Common myeloid progenitor, CD34-positive (primary cell): ENCODE measurements at regions not wholly inside any gene's neighbourhood (a gene's known extent, or its start where the extent isn't known, plus 50 kb on each side); places are given as distances from the start of the nearest gene placed in this dataset.
"Not testable (repeated sequence)": the region's sequence is repeated elsewhere in the genome, so short reads cannot be mapped to it uniquely, and the experiment has no call there.

Experiments
- CTCF ChIA-PET: fragments of 350-600 bp; sonication (Branson Sonifier 250); formaldehyde crosslinking; loops from one replicate; lab custom pipeline; 2021; ENCODE audit warnings: antibody characterized with exemption; lab: Charles Lee
- POLR2A ChIA-PET: fragments of 350-600 bp; sonication (Branson Sonifier 250); formaldehyde crosslinking; loops from one replicate; lab custom pipeline; 2021; ENCODE audit warnings: antibody characterized with exemption; lab: Charles Lee
- DNase-seq, 3 donors: peaks; one replicate each; pipeline versions ENCODE4 v3.0.0 to v3.0.0-alpha.2; 2013
- H3K27ac ChIP-seq, 2 experiments: 1 replicate in 1 of 2; 2 replicates in 1 of 2; pipeline ENCODE4 v1.7.0; 2013; ENCODE audit warnings: inconsistent platforms in 2 of 2, low read length in 2 of 2, mild to moderate bottlenecking in 2 of 2, low read depth in 1 of 2, moderate library complexity in 1 of 2; ENCODE audit not compliant: severe bottlenecking in 2 of 2, insufficient read depth in 1 of 2, poor library complexity in 1 of 2
- H3K27me3 ChIP-seq, 5 experiments: replicated peaks in 2 of 5; 1 replicate in 3 of 5; 2 replicates in 2 of 5; pipeline versions ENCODE4 v1.6.1 to v1.7.0; 2013; ENCODE audit warnings: low read length in 4 of 5, mild to moderate bottlenecking in 2 of 5, moderate library complexity in 2 of 5, inconsistent platforms in 1 of 5; ENCODE audit not compliant: insufficient read depth in 5 of 5, control insufficient read depth in 4 of 5
- H3K36me3 ChIP-seq, 4 experiments: 1 replicate in 2 of 4; 2 replicates in 2 of 4; pipeline versions ENCODE4 v1.6.1 to v1.7.0; 2013; ENCODE audit warnings: low read length in 3 of 4, control low read depth in 1 of 4, mild to moderate bottlenecking in 1 of 4; ENCODE audit not compliant: control insufficient read depth in 4 of 4, insufficient read depth in 4 of 4
- H3K4me1 ChIP-seq, 4 experiments: 1 replicate in 3 of 4; 2 replicates in 1 of 4; pipeline versions ENCODE4 v1.6.1 to v1.7.1; 2013; ENCODE audit warnings: low read length in 3 of 4, mild to moderate bottlenecking in 3 of 4, control low read depth in 1 of 4, inconsistent platforms in 1 of 4, moderate library complexity in 1 of 4; ENCODE audit not compliant: control insufficient read depth in 4 of 4, insufficient read depth in 4 of 4; ENCODE audit errors: control extremely low read depth in 1 of 4
- H3K4me3 ChIP-seq, 7 experiments: 1 replicate in 4 of 7; 2 replicates in 3 of 7; pipeline versions ENCODE4 v1.5.1 to v1.7.0; 2013; ENCODE audit warnings: mild to moderate bottlenecking in 7 of 7, low read length in 6 of 7, moderate library complexity in 6 of 7, inconsistent platforms in 2 of 7, low read depth in 2 of 7, control low read depth in 1 of 7; ENCODE audit not compliant: insufficient read depth in 4 of 7, control insufficient read depth in 1 of 7; ENCODE audit errors: extremely low read depth in 1 of 7
- H3K9me3 ChIP-seq, 5 experiments: 1 replicate in 4 of 5; 2 replicates in 1 of 5; pipeline versions ENCODE4 v1.6.1 to v1.7.1; 2013; ENCODE audit warnings: low read length in 4 of 5, mild to moderate bottlenecking in 2 of 5, inconsistent platforms in 1 of 5, low read depth in 1 of 5, moderate library complexity in 1 of 5; ENCODE audit not compliant: control insufficient read depth in 4 of 5, insufficient read depth in 2 of 5; ENCODE audit errors: control extremely low read depth in 1 of 5
- WGBS: methylation state at CpG from one replicate; pipeline ENCODE4 v1.1.5; 2013; ENCODE audit not compliant: insufficient coverage; 5-methylcytosine and 5-hydroxymethylcytosine counted together

- Histone ChIP-seq H3K4me3 (no peak overlapping the region), H3K27me3 (no peaks in the 10 kb centered on the region), H3K4me1 (no peaks in the 10 kb centered on the region), H3K36me3 (no peaks in the 10 kb centered on the region), H3K27ac (no peak overlapping the region), H3K9me3 (no peaks in the 10 kb centered on the region)
- CTCF ChIA-PET = no interaction called here
- POLR2A ChIA-PET = no interaction called here
- DNase-seq = no peak
- WGBS = 93% methylated on average over 3 of the region's 3 CpGs
These were observed 243.5 kb upstream of the CCL2 start for GRCh38 chr17:34011599-34011998.

- ChIA-PET CTCF (no interaction called here), POLR2A (no interaction called here)
- Histone ChIP-seq H3K4me1 (no peaks in the 10 kb centered on the region), H3K27me3 (no peaks in the 10 kb centered on the region), H3K4me3 (no peak overlapping the region), H3K36me3 (no peaks in the 10 kb centered on the region), H3K27ac (no peak overlapping the region), H3K9me3 (no peaks in the 10 kb centered on the region)
- DNase-seq = no peak
- 100% methylated on average over 4 of the region's 5 CpGs for WGBS
These were observed 242.2 kb upstream of the CCL2 start for GRCh38 chr17:34012709-34013375.

- H3K9me3 ChIP-seq = no peaks in the 10 kb centered on the region
- H3K4me1 ChIP-seq = no peaks in the 10 kb centered on the region
- H3K4me3 ChIP-seq = no peak overlapping the region
- H3K27me3 ChIP-seq = no peaks in the 10 kb centered on the region
- ChIA-PET POLR2A (no interaction called here), CTCF (interaction anchor here (1.1 kb wide), 1 partner anchor 131 kb away, joined by 3 read pairs; no protein-coding TSS in a partner anchor)
- H3K36me3 ChIP-seq = no peaks in the 10 kb centered on the region
- no peak for DNase-seq
- H3K27ac ChIP-seq = no peak overlapping the region
- 43% methylated on average over 1 of the region's 2 CpGs for whole genome bisulfite sequencing
These were observed 239.8 kb upstream of the CCL2 start for GRCh38 chr17:34015253-34015652.

GRCh38 chr17:34024386-34024785 is 230.7 kb upstream of the CCL2 start:
- ChIA-PET POLR2A (no interaction called here), CTCF (interaction anchor here (1.0 kb wide), 1 partner anchor 95 kb away, joined by 3 read pairs; no protein-coding TSS in a partner anchor)
- no peak for DNase-seq
- no peaks in the 10 kb centered on the region for H3K4me1 ChIP-seq
- peaks cover 0 to 6% (median 0%) of the 10 kb centered on the region in 5 experiments for H3K27me3 ChIP-seq
- H3K27ac ChIP-seq = no peak overlapping the region
- no peaks in the 10 kb centered on the region for H3K36me3 ChIP-seq
- WGBS = 100% methylated on average over 2 of the region's 4 CpGs
- no peak overlapping the region for H3K4me3 ChIP-seq
- H3K9me3 ChIP-seq = no peaks in the 10 kb centered on the region

GRCh38 chr17:34024806-34025551 is 230.1 kb upstream of the CCL2 start:
- DNase-seq = peak; percentile 14 to 48 (median 35)
- no peaks in the 10 kb centered on the region for H3K9me3 ChIP-seq
- ChIA-PET POLR2A (no interaction called here), CTCF (interaction anchor here (1.0 kb wide), 1 partner anchor 96 kb away, joined by 3 read pairs; no protein-coding TSS in a partner anchor)
- no peak overlapping the region for H3K4me3 ChIP-seq
- H3K4me1 ChIP-seq = no peaks in the 10 kb centered on the region
- no peak overlapping the region for H3K27ac ChIP-seq
- no peaks in the 10 kb centered on the region for H3K36me3 ChIP-seq
- whole genome bisulfite sequencing = no CpG with 5 or more reads among the region's 2 CpGs
- H3K27me3 ChIP-seq = peaks cover 0 to 6% (median 0%) of the 10 kb centered on the region in 5 experiments

GRCh38 chr17:34030601-34031000 is 224.5 kb upstream of the CCL2 start:
- H3K27ac ChIP-seq, H3K36me3 ChIP-seq, POLR2A ChIA-PET, H3K4me1 ChIP-seq, H3K9me3 ChIP-seq, DNase-seq, H3K27me3 ChIP-seq, H3K4me3 ChIP-seq: not testable (repeated sequence)
- CTCF ChIA-PET = interaction anchor here (1.6 kb wide), 1 partner anchor 66 kb away, joined by 5 read pairs; no protein-coding TSS in a partner anchor
- WGBS = 92% methylated on average over 7 of the region's 7 CpGs

- H3K4me1 ChIP-seq, H3K9me3 ChIP-seq, H3K27ac ChIP-seq, H3K4me3 ChIP-seq, H3K36me3 ChIP-seq, CTCF ChIA-PET, DNase-seq, POLR2A ChIA-PET, H3K27me3 ChIP-seq: not testable (repeated sequence)
These were observed 222.8 kb upstream of the CCL2 start for GRCh38 chr17:34032305-34032704.
